Aorta (tissue), 5 donors: ENCODE measurements at regions not wholly inside any gene's neighbourhood (a gene's known extent, or its start where the extent isn't known, plus 50 kb on each side); places are given as distances from the start of the nearest gene placed in this dataset.

Experiments
- ATAC-seq: fragments of 200-7000 bp; cut with Tn5 transposase; one replicate; pipeline ENCODE4 v1.9.1; 2022; ENCODE audit warnings: moderate library complexity; ENCODE audit not compliant: low FRiP score
- DNase-seq, 2 donors: peaks; one replicate each; pipeline ENCODE4 v3.0.0-alpha.2; 2020
- H3K27ac ChIP-seq, 2 donors: one replicate each; pipeline ENCODE4 v1.5.1; 2013; ENCODE audit warnings: low read length in 2 of 2, mild to moderate bottlenecking in 2 of 2, moderate library complexity in 2 of 2, control low read depth in 1 of 2, inconsistent platforms in 1 of 2, low read depth in 1 of 2
- H3K27me3 ChIP-seq, 2 donors: one replicate each; pipeline ENCODE4 v1.6.1; 2013; ENCODE audit warnings: control low read depth in 1 of 2, low read length in 1 of 2, mild to moderate bottlenecking in 1 of 2, moderate library complexity in 1 of 2; ENCODE audit not compliant: insufficient read depth in 2 of 2, control insufficient read depth in 1 of 2
- H3K36me3 ChIP-seq, 2 donors: one replicate each; pipeline ENCODE4 v1.6.1; 2013; ENCODE audit warnings: control low read depth in 1 of 2, low read length in 1 of 2, mild to moderate bottlenecking in 1 of 2; ENCODE audit not compliant: insufficient read depth in 2 of 2, control insufficient read depth in 1 of 2
- H3K4me1 ChIP-seq, 2 donors: one replicate each; pipeline ENCODE4 v1.6.1; 2013; ENCODE audit warnings: low read length in 2 of 2, control low read depth in 1 of 2, mild to moderate bottlenecking in 1 of 2, moderate library complexity in 1 of 2; ENCODE audit not compliant: insufficient read depth in 2 of 2, control insufficient read depth in 1 of 2
- H3K4me3 ChIP-seq, 2 donors: one replicate each; pipeline ENCODE4 v1.5.1; 2013; ENCODE audit warnings: low read length in 2 of 2, control low read depth in 1 of 2, mild to moderate bottlenecking in 1 of 2
- H3K9me3 ChIP-seq: one replicate; pipeline ENCODE4 v1.6.1; 2013; ENCODE audit warnings: mild to moderate bottlenecking, low read length; ENCODE audit not compliant: control insufficient read depth
- WGBS, 2 donors: extraction: QIAGEN DNeasy Blood & Tissue Kit; methylation state at CpG; one replicate each; pipeline ENCODE4 v1.1.7; 2013; 5-methylcytosine and 5-hydroxymethylcytosine counted together
- intact Hi-C, 2 donors: fragments of 100-400 bp; cut with DNase I; formaldehyde crosslinking; loops; one replicate each; pipeline versions ENCODE4 v1.14.2 to v1.15.0; 2022
- donor health status: healthy with polysubstance abuse.
- donor health status: Bipolar disorder and iron deficiency.
- donor health status: DM: no; HTN: no; CAD: no.
- donor health status: DM: no; HTN: no; CAD: no.
- donor health status: DM: yes; HTN: yes; CAD: no.

- WGBS, 2 donors: 93 to 94% methylated on average over 4 of the region's 4 CpGs
Measured at GRCh38 chr2:45085487-45085886, 76.2 kb upstream of the SIX2 start.

GRCh38 chr2:45084361-45085020 is 75.2 kb upstream of the SIX2 start:
- Histone ChIP-seq H3K4me3 (no peak overlapping the region), H3K9me3 (no peaks in the 10 kb centered on the region), H3K4me1 (no peaks in the 10 kb centered on the region), H3K36me3 (no peaks in the 10 kb centered on the region), H3K27ac (no peak overlapping the region), H3K27me3 (no peaks in the 10 kb centered on the region)
- intact Hi-C loops: no loop called here
- WGBS, 2 donors: 84 to 91% methylated on average over 8 of the region's 8 CpGs
- no peak for DNase-seq
- no peak for ATAC-seq

More at GRCh38 chr2:45085487-45085886, 76.2 kb upstream of the SIX2 start:
- DNase-seq (no peak), ATAC-seq (no peak)
- H3K4me3 ChIP-seq: no peak overlapping the region
- no peak overlapping the region for H3K27ac ChIP-seq
- intact Hi-C loops: no loop called here
- H3K36me3 ChIP-seq: no peaks in the 10 kb centered on the region
- H3K27me3 ChIP-seq: no peaks in the 10 kb centered on the region
- H3K4me1 ChIP-seq: no peaks in the 10 kb centered on the region
- no peaks in the 10 kb centered on the region for H3K9me3 ChIP-seq

- Histone ChIP-seq H3K36me3 (no peaks in the 10 kb centered on the region), H3K9me3 (no peaks in the 10 kb centered on the region), H3K27me3 (no peaks in the 10 kb centered on the region), H3K27ac (no peak overlapping the region), H3K4me1 (no peaks in the 10 kb centered on the region), H3K4me3 (no peak overlapping the region)
- intact Hi-C loops: no loop called here
- ATAC-seq (no peak), DNase-seq (no peak)
- WGBS, 2 donors: 42 to 45% methylated on average over 4 of the region's 4 CpGs
Measured at GRCh38 chr2:45083175-45083574, 73.9 kb upstream of the SIX2 start.

DNA sequence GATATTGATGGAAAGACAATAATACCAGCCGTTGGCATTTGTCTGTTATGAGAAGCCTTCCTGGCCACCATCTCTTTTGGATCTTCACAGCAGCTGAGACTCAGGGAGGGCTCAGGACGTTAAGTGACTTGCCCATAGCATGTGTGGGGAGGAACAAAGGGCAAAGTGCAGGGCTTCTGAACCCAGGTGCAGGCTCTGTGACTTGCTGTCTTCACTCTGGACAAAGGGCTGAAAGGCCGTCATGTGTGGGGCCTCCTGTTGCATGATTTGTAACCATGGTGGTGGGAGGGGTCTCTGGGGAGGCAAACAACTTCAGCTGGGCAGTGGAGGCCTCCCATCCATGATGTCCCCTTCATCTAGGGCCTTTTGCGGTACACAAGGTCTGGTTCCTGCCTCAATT is 65.5 kb upstream of the SIX2 start:
- Histone ChIP-seq H3K27me3 (peaks cover 0 to 1% of the 10 kb centered on the region in 2 donors), H3K4me3 (no peak overlapping the region), H3K27ac (no peak overlapping the region), H3K4me1 (no peaks in the 10 kb centered on the region), H3K9me3 (no peaks in the 10 kb centered on the region), H3K36me3 (no peaks in the 10 kb centered on the region)
- no peak for DNase-seq
- 87 to 93% methylated on average over 4 of the region's 4 CpGs for WGBS, 2 donors
- no peak for ATAC-seq
- intact Hi-C loops: no loop called here

DNA sequence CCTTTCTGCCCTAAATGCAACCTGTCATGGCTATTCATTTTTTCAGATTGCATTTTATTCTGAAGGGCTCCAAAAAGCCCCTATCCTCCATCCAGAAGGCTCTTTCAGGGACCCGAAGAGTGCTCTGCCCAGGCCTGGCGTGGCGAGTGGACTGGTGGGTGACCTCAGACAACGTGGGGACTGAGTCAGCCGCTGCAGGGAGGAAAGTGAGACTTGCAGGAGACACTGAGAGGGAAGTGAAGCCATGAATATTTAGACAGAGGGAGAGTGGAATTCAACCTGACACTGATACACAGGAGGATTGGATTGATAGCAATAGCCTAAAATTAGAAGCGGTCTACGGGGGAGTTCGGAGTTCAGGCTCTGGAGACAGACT is 63.6 kb upstream of the SIX2 start:
- WGBS, 2 donors: 85 to 87% methylated on average over 8 of the region's 8 CpGs
- no peaks in the 10 kb centered on the region for H3K4me1 ChIP-seq
- H3K9me3 ChIP-seq: no peaks in the 10 kb centered on the region
- no peak overlapping the region for H3K4me3 ChIP-seq
- peaks cover 0 to 1% of the 10 kb centered on the region in 2 donors for H3K27me3 ChIP-seq
- H3K36me3 ChIP-seq: no peaks in the 10 kb centered on the region
- ATAC-seq (no peak), DNase-seq (no peak)
- intact Hi-C loops: no loop called here
- H3K27ac ChIP-seq: no peak overlapping the region

DNA sequence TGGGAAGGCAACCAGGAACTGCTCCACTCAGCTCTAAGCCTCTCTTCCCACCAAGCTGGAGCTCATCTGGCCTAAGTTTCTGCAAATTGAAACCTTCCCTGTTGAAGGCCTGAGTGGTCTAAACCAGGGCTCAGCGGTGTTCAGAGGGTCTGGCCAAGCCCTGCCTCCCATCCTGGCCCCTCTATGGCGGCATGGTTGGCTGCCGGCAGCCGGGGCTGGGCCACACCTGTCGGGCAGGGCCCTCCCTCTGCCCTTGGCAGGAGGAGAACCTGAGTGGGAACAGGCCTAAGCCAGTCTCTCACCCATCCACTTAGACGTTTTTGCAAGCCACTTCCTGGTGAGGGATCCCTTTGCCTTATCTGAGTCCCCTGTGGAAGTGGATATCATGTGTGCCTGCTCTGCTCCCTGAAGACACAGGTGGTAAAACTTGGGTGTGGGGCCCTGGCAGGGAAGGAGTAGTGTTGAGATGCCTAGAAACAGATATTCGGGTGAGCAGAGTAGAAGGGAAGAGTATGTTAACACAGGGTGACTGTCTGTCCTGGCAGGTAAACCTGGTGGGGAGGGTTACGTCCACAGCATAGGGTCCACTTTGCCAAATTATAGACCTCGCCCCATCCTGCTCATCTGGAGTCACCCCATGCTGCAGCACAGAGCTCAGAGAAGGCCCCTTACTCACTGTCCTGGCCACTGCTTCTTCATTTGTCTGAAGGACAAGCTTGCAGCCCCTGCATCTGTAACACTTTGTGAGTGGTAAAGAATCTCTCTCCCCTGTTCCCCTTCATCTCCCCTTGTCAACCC is 63.0 kb upstream of the SIX2 start:
- peaks cover 0 to 1% of the 10 kb centered on the region in 2 donors for H3K27me3 ChIP-seq
- 89 to 91% methylated on average over 8 to 9 of the region's 9 CpGs for WGBS, 2 donors
- H3K27ac ChIP-seq: no peak overlapping the region
- DNase-seq (no peak), ATAC-seq (no peak)
- intact Hi-C loops: no loop called here
- H3K36me3 ChIP-seq: no peaks in the 10 kb centered on the region
- no peaks in the 10 kb centered on the region for H3K9me3 ChIP-seq
- no peaks in the 10 kb centered on the region for H3K4me1 ChIP-seq
- H3K4me3 ChIP-seq: no peak overlapping the region

- Histone ChIP-seq H3K27me3 (peaks cover 0 to 1% of the 10 kb centered on the region in 2 donors), H3K27ac (no peak overlapping the region), H3K9me3 (no peaks in the 10 kb centered on the region), H3K4me1 (no peaks in the 10 kb centered on the region), H3K4me3 (no peak overlapping the region), H3K36me3 (no peaks in the 10 kb centered on the region)
- intact Hi-C loops: no loop called here
- 42 to 53% methylated on average over 9 of the region's 9 CpGs for WGBS, 2 donors
- no peak for DNase-seq
- no peak for ATAC-seq
Measured at GRCh38 chr2:45070113-45070652, 60.9 kb upstream of the SIX2 start.

DNA sequence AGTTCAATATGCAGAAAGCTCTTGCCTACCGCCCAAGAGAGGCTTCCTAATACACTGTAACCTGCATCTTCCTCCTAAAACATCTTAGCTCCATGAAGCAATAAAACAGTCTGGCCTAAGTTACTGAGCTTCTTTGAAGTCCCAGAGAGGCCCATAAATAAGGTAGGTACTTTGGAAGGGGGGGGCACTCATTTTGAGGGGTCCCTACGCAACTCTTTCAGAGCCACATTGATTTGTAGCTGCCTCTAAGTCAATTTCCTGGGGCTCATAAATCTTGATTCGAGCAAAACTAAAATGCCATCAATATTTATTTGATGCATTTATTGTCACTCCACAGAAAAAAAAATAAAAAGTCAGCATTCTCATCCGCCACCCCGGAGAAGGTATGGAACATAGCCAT is 60.4 kb upstream of the SIX2 start:
- H3K9me3 ChIP-seq: no peaks in the 10 kb centered on the region
- intact Hi-C loops: no loop called here

More for the DNA sequence above, 60.4 kb upstream of the SIX2 start:
- Histone ChIP-seq H3K36me3 (no peaks in the 10 kb centered on the region), H3K4me3 (no peak overlapping the region), H3K27ac (no peak overlapping the region), H3K27me3 (peaks cover 0 to 1% of the 10 kb centered on the region in 2 donors), H3K4me1 (no peaks in the 10 kb centered on the region)
- DNase-seq (no peak), ATAC-seq (no peak)
- WGBS, 2 donors: 95% methylated on average over 5 of the region's 5 CpGs
